Endothelial cell of umbilical vein (primary cell): ENCODE measurements at regions not wholly inside any gene's neighbourhood (a gene's known extent, or its start where the extent isn't known, plus 50 kb on each side); places are given as distances from the start of the nearest gene placed in this dataset.

Experiments used
- BruUV-seq: library from RNA; stranded (reverse); fragments of 400-500 nt; replicated peaks from 2 replicates; lab custom pipeline; 2021; lab: Mats Ljungman, UMichigan
- CTCF ChIA-PET: fragments of 300-600, 350-600 bp; sonication (Branson Sonifier 250); formaldehyde crosslinking; loops from one replicate; lab custom pipeline; 2021; ENCODE audit warnings: antibody characterized with exemption, inconsistent platforms; lab: Charles Lee
- POLR2A ChIA-PET: fragments of 300-600, 350-600 bp; sonication (Branson Sonifier 250); formaldehyde crosslinking; loops from one replicate; lab custom pipeline; 2021; ENCODE audit warnings: antibody characterized with exemption, inconsistent platforms; lab: Charles Lee
- DNase-seq: peaks from one replicate; pipeline ENCODE4 v3.0.0-alpha.2; 2011; ENCODE audit warnings: low read depth, low spot score
- FAIRE-seq: peaks from 2 replicates; lab custom pipeline; 2011; peaks lifted over from hg19 to GRCh38; lab: Jason Lieb, UNC
- H2AFZ ChIP-seq: 2 replicates; pipeline ENCODE4 v1.6.0; 2012; ENCODE audit warnings: low read depth, low read length, control low read depth, inconsistent platforms
- H3K27ac ChIP-seq: 2 replicates; pipeline ENCODE4 v1.5.1; 2011; ENCODE audit warnings: low read depth, mild to moderate bottlenecking, control low read depth, low read length, moderate library complexity; ENCODE audit not compliant: insufficient read depth
- H3K27me3 ChIP-seq, 2 experiments: 2 replicates each; pipeline versions ENCODE4 v1.6.0 to v1.6.1; 2011; ENCODE audit warnings: low read length in 2 of 2, mixed read lengths in 1 of 2; ENCODE audit not compliant: control insufficient read depth in 2 of 2, insufficient read depth in 2 of 2
- H3K36me3 ChIP-seq, 2 experiments: 2 replicates in 1 of 2; 3 replicates in 1 of 2; pipeline ENCODE4 v1.5.1; 2011; ENCODE audit warnings: low read length in 2 of 2, mild to moderate bottlenecking in 1 of 2, moderate library complexity in 1 of 2; ENCODE audit not compliant: control insufficient read depth in 2 of 2, insufficient read depth in 2 of 2; ENCODE audit errors: extremely low read depth in 1 of 2
- H3K4me1 ChIP-seq: 3 replicates; pipeline ENCODE4 v1.5.1; 2011; ENCODE audit warnings: mild to moderate bottlenecking, low read length; ENCODE audit not compliant: control insufficient read depth, insufficient read depth; ENCODE audit errors: extremely low read depth
- H3K4me2 ChIP-seq: 2 replicates; pipeline ENCODE4 v1.6.1; 2011; ENCODE audit warnings: low read length, control low read depth, mixed read lengths; ENCODE audit not compliant: insufficient read depth
- H3K4me3 ChIP-seq, 3 experiments: fragments of 200-600 bp in 1 of 3; sonication (generic), shearing (Covaris generic) in 1 of 3; replicated peaks in 1 of 3; 2 replicates each; pipeline ENCODE4 v1.5.1; 2011 to 2016; ENCODE audit warnings: control low read depth in 3 of 3, low read length in 3 of 3, mild to moderate bottlenecking in 2 of 3, inconsistent platforms in 1 of 3, low read depth in 1 of 3, moderate library complexity in 1 of 3; ENCODE audit not compliant: insufficient read depth in 1 of 3
- H3K79me2 ChIP-seq: 2 replicates; pipeline ENCODE4 v1.6.0; 2012; ENCODE audit warnings: low read length, inconsistent platforms; ENCODE audit not compliant: control insufficient read depth, insufficient read depth
- H3K9ac ChIP-seq: replicated peaks from 2 replicates; pipeline ENCODE3; 2011; ENCODE audit warnings: low read length, control low read depth; ENCODE audit not compliant: insufficient read depth; ENCODE audit errors: extremely low read depth
- H3K9me1 ChIP-seq: replicated peaks from 3 replicates; pipeline ENCODE4 v1.6.0; 2011; ENCODE audit warnings: mild to moderate bottlenecking, low read length; ENCODE audit not compliant: control insufficient read depth, insufficient read depth; ENCODE audit errors: extremely low read depth
- H3K9me3 ChIP-seq: replicated peaks from 2 replicates; pipeline ENCODE4 v1.5.1; 2012; ENCODE audit warnings: low read length, inconsistent platforms; ENCODE audit not compliant: control insufficient read depth, insufficient read depth
- H4K20me1 ChIP-seq: replicated peaks from 2 replicates; pipeline ENCODE3; 2011; ENCODE audit warnings: mild to moderate bottlenecking, low read length; ENCODE audit not compliant: control insufficient read depth, insufficient read depth; ENCODE audit errors: extremely low read depth
- FOS ChIP-seq: IDR thresholded peaks from 2 replicates; pipeline ENCODE4 v1.6.1; 2011; ENCODE audit warnings: mild to moderate bottlenecking, low read length, moderate library complexity, borderline replicate concordance; ENCODE audit not compliant: insufficient read depth
- GATA2 ChIP-seq: IDR thresholded peaks from 2 replicates; pipeline ENCODE4 v1.7.0; 2011; ENCODE audit warnings: low read depth, mild to moderate bottlenecking, moderate library complexity, mixed read lengths, low read length; ENCODE audit not compliant: insufficient read length, insufficient read depth
- JUN ChIP-seq: IDR thresholded peaks from 2 replicates; pipeline ENCODE4 v1.6.1; 2011; ENCODE audit warnings: borderline replicate concordance, low read depth; ENCODE audit not compliant: insufficient read length, insufficient read depth
- dilution Hi-C: fragments of 300-500 bp; cut with MboI; formaldehyde crosslinking; loops from one replicate; pipeline ENCODE4 v1.15.0; 2019; ENCODE audit warnings: low sequenced_read_pairs; ENCODE audit not compliant: extremely low pct_ligation_motif_present
- intact Hi-C: fragments of 100-400 bp; cut with micrococcal nuclease; formaldehyde crosslinking; loops from one replicate; pipeline ENCODE4 v1.10.0; 2022

DNA sequence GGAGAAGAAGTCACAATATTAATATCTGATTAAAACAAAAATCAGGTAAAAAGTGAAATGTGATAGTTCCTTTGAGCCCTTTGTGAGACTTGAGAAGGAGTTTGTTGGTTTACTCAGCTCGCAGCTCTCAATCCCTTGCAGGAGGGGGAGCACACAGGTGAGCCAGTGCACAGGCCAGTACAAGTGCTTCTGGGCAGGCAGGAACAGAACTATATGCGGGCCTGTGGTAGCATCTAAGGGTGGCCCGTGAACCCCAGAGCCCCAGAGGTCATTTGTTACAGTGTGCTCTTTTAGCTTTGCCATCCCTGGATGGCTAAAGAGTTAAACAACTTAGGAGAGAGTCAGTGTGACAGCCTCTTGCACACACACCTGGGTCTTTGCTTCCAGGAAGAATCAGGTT lies 215.3 kb upstream of the EDIL3 start:
- Histone ChIP-seq H3K79me2 (no peaks in the 10 kb centered on the region), H3K9me1 (no peaks in the 10 kb centered on the region), H4K20me1 (no peaks in the 10 kb centered on the region), H3K36me3 (no peaks in the 10 kb centered on the region), H3K4me3 (no peak overlapping the region), H3K27me3 (no peaks in the 10 kb centered on the region), H3K9me3 (no peaks in the 10 kb centered on the region), H3K27ac (no peak overlapping the region), H3K9ac (no peak overlapping the region), H2AFZ (no peak overlapping the region), H3K4me1 (no peaks in the 10 kb centered on the region), H3K4me2 (no peak overlapping the region)
- intact Hi-C loops (no loop called here), dilution Hi-C loops (no loop called here)
- DNase-seq (no peak), FAIRE-seq (no peak)
- no TSS peak for BruUV-seq
- POLR2A ChIA-PET: no interaction called here
- CTCF ChIA-PET: interaction anchor here (1.0 kb wide), 1 partner anchor 9 kb away, joined by 3 read pairs; no protein-coding TSS in a partner anchor
- no peak for TF ChIP-seq FOS

DNA sequence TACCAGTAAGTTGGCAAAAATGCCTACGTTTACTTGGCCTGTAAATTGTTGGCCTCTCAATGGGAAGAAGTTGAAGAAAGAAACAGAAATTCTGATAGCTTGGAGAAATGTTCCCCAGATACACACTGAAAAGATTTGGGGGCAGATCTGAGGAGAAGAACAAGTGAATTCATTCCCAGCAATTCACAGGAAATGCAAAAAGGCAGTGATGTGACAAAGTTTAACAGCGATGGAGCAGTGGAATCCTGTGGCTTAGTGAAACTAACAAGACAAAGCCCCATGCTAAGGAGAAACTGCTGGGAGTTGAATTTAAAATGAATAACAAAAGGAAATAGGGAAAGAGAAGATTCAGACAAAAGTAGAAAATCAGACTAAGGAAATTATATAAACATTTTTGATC lies 213.2 kb upstream of the EDIL3 start:
- Histone ChIP-seq H3K36me3 (no peaks in the 10 kb centered on the region), H3K79me2 (no peaks in the 10 kb centered on the region), H3K4me3 (no peak overlapping the region), H3K9me1 (no peaks in the 10 kb centered on the region), H3K9ac (no peak overlapping the region), H3K27ac (no peak overlapping the region), H2AFZ (no peak overlapping the region), H3K27me3 (no peaks in the 10 kb centered on the region), H3K9me3 (no peaks in the 10 kb centered on the region), H4K20me1 (no peaks in the 10 kb centered on the region), H3K4me1 (no peaks in the 10 kb centered on the region), H3K4me2 (no peak overlapping the region)
- dilution Hi-C loops (no loop called here), intact Hi-C loops (no loop called here)
- no peak for TF ChIP-seq JUN
- no peak for TF ChIP-seq GATA2
- DNase-seq: no peak
- no TSS peak for BruUV-seq
- ChIA-PET CTCF (no interaction called here), POLR2A (no interaction called here)
- FAIRE-seq: no peak
